ENCODE measurements at regions not wholly inside any gene's neighbourhood (a gene's known extent, or its start where the extent isn't known, plus 50 kb on each side); places are given as distances from the start of the nearest gene placed in this dataset.

DNA sequence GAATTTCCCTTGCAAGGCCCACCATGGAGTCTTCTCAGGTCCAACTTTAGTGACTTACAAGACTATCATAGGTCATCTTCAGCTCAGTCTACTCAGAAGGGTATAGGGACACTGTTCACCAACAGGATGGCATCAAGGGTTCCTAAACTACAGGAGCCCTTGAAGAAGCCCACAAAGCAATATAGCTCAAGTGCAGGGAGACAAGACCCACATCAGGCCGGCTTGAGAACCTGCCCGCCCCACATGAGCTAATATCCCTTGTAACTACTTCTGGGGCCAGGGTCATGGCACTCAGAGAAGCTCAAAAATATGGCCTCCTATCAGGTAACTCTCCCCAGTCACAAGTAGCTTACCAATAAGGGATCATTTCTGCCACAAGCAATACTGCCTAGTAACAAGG, 249.9 kb downstream of the CDK5RAP2 start:
- Histone ChIP-seq H3K4me3 (ENCODE audit: low read depth, low read length) (no peak overlapping the region), H3K27ac (ENCODE audit: low read depth, low read length) (no peak overlapping the region), H3K27me3 (ENCODE audit: control insufficient read depth, insufficient read depth, low read length) (peaks cover 6% of the 10 kb centered on the region), H3K9me3 (ENCODE audit: control insufficient read depth, insufficient read depth, low read length) (no peaks in the 10 kb centered on the region)
- ChIA-PET CTCF (no interaction called here), POLR2A (no interaction called here)
- no peak for DNase-seq (ENCODE audit: low read depth, low spot score)
- TF ChIP-seq, protein P1, sequence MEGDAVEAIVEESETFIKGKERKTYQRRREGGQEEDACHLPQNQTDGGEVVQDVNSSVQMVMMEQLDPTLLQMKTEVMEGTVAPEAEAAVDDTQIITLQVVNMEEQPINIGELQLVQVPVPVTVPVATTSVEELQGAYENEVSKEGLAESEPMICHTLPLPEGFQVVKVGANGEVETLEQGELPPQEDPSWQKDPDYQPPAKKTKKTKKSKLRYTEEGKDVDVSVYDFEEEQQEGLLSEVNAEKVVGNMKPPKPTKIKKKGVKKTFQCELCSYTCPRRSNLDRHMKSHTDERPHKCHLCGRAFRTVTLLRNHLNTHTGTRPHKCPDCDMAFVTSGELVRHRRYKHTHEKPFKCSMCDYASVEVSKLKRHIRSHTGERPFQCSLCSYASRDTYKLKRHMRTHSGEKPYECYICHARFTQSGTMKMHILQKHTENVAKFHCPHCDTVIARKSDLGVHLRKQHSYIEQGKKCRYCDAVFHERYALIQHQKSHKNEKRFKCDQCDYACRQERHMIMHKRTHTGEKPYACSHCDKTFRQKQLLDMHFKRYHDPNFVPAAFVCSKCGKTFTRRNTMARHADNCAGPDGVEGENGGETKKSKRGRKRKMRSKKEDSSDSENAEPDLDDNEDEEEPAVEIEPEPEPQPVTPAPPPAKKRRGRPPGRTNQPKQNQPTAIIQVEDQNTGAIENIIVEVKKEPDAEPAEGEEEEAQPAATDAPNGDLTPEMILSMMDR (IDR thresholded peaks at IDR 0.05; ENCODE audit: low read depth, low read length), result no peak

DNA sequence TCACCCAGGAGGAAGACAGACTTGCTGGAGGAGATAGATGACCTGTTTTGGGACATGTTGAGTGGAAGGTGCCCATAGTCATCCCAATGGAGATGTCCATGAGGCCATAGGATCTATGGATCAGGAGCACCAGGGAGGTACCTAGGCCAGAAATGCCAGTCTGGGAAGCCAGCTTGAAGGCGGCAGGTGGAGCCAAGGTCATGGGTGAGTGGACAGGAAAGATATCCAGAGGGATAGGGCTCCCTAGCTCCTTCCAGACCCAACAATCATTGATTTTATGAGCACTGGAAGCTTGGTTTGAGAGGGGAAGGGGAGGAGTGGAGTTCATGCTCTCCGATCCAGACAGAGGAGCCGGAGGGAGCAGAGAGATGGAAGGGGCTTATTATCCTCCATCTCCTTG, 252.6 kb downstream of the CDK5RAP2 start:
- ChIA-PET CTCF (no interaction called here), POLR2A (no interaction called here)
- Histone ChIP-seq H3K9me3 (ENCODE audit: control insufficient read depth, insufficient read depth, low read length) (no peaks in the 10 kb centered on the region), H3K27ac (ENCODE audit: low read depth, low read length) (no peak overlapping the region), H3K4me3 (ENCODE audit: low read depth, low read length) (no peak overlapping the region), H3K27me3 (ENCODE audit: control insufficient read depth, insufficient read depth, low read length) (peaks cover 4% of the 10 kb centered on the region)
- no peak for DNase-seq (ENCODE audit: low read depth, low spot score)
- TF ChIP-seq, protein P1 (IDR thresholded peaks at IDR 0.05; ENCODE audit: low read depth, low read length), result no peak

DNA sequence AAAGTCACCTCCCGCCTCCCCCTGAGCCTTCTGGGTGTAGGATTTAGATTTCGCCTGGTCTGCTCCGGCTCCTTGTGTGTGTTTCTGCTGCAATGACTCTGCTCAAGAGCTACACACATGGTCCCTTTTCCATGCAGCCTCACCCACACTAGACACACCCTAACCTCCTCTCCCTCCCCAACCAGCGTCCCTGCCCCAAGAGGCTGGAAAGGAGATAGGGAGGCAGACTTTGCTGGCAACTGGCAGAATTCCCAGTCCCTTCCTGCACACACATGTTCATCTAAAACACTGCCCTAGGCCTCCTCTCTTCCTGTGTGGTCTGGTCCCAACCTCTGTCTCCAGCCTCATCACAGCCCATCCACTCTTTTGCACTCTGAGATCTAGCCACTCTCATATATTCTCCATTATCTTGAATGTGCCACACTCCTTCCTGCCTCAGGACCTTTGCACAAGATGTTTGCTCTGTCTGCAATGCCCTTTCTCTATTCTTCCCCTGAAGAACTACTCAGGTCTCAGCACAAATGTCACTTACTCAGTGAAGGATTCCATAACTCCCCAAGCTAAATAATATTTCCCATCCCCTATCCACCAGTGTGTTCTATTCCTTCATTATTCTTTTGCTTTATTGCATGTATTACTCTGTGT, 253.8 kb downstream of the CDK5RAP2 start:
- Histone ChIP-seq H3K27ac (ENCODE audit: low read depth, low read length) (no peak overlapping the region), H3K9me3 (ENCODE audit: control insufficient read depth, insufficient read depth, low read length) (no peaks in the 10 kb centered on the region), H3K27me3 (ENCODE audit: control insufficient read depth, insufficient read depth, low read length) (peaks cover 3% of the 10 kb centered on the region), H3K4me3 (ENCODE audit: low read depth, low read length) (no peak overlapping the region)
- CTCF ChIA-PET, result no interaction called here
- TF ChIP-seq, protein P1 (IDR thresholded peaks at IDR 0.05; ENCODE audit: low read depth, low read length), result no peak
- no peak for DNase-seq (ENCODE audit: low read depth, low spot score)
- POLR2A ChIA-PET, result no interaction called here

DNA sequence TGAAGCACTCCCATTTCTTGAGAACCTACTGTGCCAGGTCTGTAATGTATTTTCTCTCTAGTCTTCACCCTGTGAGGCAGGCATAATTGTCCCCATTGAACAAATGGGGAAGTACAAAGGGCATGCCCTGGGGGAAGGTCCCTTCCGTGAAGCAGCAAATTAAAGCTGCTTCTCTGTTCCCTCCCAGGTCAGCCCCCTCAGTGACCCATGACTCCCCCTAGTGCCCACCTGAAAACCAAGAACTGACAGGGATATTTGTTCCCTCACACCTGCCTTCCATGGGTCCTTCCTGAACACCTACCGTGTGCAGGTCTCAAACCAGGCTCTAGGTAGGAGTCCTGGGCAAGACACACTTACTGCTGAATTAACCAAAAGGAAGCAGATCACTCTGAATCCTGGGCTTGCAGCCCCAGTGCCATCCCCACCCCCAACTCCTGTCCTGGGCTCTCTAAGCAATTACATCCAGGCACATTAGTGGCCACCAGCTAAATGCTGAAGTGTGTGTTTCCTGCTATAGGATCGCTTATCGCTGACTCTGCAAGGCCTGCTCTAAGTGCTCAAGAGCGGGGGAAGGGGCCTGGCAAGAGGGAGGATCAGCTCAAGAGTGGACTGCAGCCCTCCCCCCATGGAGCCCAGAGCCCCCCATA, 254.8 kb downstream of the CDK5RAP2 start:
- H3K9me3 ChIP-seq (ENCODE audit: control insufficient read depth, insufficient read depth, low read length), result no peaks in the 10 kb centered on the region
- no peak overlapping the region for H3K4me3 ChIP-seq (ENCODE audit: low read depth, low read length)
- no peak for DNase-seq (ENCODE audit: low read depth, low spot score)
- ChIA-PET CTCF (no interaction called here), POLR2A (no interaction called here)
- no peak overlapping the region for H3K27ac ChIP-seq (ENCODE audit: low read depth, low read length)
- no peaks in the 10 kb centered on the region for H3K27me3 ChIP-seq (ENCODE audit: control insufficient read depth, insufficient read depth, low read length)
- TF ChIP-seq, protein P1 (IDR thresholded peaks at IDR 0.05; ENCODE audit: low read depth, low read length), result no peak

DNA sequence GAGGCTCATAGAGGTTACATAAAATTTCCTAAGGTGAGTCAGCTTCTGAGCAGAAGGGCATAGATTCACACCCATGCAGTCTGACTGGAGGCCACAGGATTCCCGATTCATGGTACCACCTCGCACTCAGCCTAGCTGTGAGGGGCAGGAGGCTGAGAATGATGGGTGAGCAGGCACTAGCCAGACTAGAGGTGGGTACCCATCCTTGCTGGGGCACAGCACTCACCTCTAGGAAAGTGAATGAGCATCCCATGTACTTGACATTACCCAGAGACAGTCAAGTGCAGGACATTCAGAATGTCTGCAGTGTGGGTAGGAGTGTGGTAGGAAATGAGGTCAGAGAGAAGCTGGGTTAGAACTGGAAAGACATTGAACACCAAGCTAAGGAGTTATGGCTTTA, 255.5 kb downstream of the CDK5RAP2 start:
- no peak overlapping the region for H3K27ac ChIP-seq (ENCODE audit: low read depth, low read length)
- no peaks in the 10 kb centered on the region for H3K27me3 ChIP-seq (ENCODE audit: control insufficient read depth, insufficient read depth, low read length)
- TF ChIP-seq, protein P1 (IDR thresholded peaks at IDR 0.05; ENCODE audit: low read depth, low read length), result no peak
- CTCF ChIA-PET, result no interaction called here
- no peak for DNase-seq (ENCODE audit: low read depth, low spot score)
- H3K9me3 ChIP-seq (ENCODE audit: control insufficient read depth, insufficient read depth, low read length), result no peaks in the 10 kb centered on the region
- no peak overlapping the region for H3K4me3 ChIP-seq (ENCODE audit: low read depth, low read length)
- POLR2A ChIA-PET, result no interaction called here

Data from AG04450 (cell line).